AG04450 (cell line): ENCODE measurements at regions not wholly inside any gene's neighbourhood (a gene's known extent, or its start where the extent isn't known, plus 50 kb on each side); places are given as distances from the start of the nearest gene placed in this dataset.

Source experiments
- CTCF ChIA-PET: fragments of 300-600, 350-600 bp; formaldehyde crosslinking; extraction: SDS; loops from one replicate; lab custom pipeline; 2022; ENCODE audit warnings: antibody characterized with exemption, inconsistent platforms; lab: Charles Lee
- POLR2A ChIA-PET: fragments of 350-600 bp; formaldehyde crosslinking; extraction: SDS; loops from one replicate; lab custom pipeline; 2021; ENCODE audit warnings: antibody characterized with exemption, inconsistent platforms; lab: Yijun Ruan, JAX
- DNase-seq: peaks from one replicate; pipeline ENCODE4 v3.0.0-alpha.2; 2011; ENCODE audit warnings: low read depth, low spot score
- H3K27ac ChIP-seq: one replicate; pipeline ENCODE4 v1.5.1; 2012; ENCODE audit warnings: low read depth, low read length, control low read depth
- H3K27me3 ChIP-seq: one replicate; pipeline ENCODE4 v1.6.0; 2012; ENCODE audit warnings: low read length; ENCODE audit not compliant: control insufficient read depth, insufficient read depth
- H3K4me3 ChIP-seq: 2 replicates; pipeline ENCODE4 v1.5.1; 2011; ENCODE audit warnings: mild to moderate bottlenecking, low read depth, low read length, control low read depth
- H3K9me3 ChIP-seq: 2 replicates; pipeline ENCODE4 v1.5.1; 2012; ENCODE audit warnings: low read length; ENCODE audit not compliant: control insufficient read depth, insufficient read depth
- TF ChIP-seq, protein P1 (sequence below): IDR thresholded peaks from 2 replicates; pipeline ENCODE4 v1.5.1; 2011; ENCODE audit warnings: low read depth, low read length, control low read depth, inconsistent platforms

DNA sequence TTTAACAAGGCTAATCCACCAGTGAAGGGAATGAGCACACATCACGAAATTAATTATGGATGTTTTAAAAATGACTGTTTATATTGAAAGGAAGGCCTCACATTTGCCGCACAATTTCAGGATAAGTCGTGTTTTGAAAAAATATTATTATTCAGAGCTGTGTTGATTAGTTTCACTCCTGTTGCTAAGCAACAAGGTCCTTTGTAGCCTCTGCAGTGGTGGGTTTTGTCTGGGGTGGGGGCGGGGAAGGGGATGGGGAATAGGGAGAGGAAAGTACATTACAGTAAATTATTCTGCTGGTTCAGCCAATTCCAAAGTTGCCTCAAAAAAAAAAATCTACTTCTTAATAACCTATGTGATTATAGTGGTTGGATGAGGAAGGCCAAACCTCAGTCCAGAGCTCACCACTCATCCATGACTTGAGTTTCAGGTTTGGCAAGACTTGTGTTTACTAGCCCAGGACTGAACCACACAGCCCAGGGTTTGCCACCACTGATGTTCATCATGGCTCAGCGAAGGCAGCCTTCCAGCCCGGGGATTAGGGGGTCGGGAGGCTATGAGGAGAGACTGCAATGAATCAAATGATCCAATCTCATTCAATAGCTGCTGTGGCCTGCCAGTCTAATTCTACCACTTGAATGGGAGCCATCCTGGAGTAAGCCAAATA is 162.5 kb upstream of the ATP6AP2 start:
- Histone ChIP-seq H3K4me3 (no peak overlapping the region), H3K27me3 (no peaks in the 10 kb centered on the region), H3K27ac (no peak overlapping the region), H3K9me3 (no peaks in the 10 kb centered on the region)
- CTCF ChIA-PET: no interaction called here
- DNase-seq: no peak
- TF ChIP-seq, protein P1, sequence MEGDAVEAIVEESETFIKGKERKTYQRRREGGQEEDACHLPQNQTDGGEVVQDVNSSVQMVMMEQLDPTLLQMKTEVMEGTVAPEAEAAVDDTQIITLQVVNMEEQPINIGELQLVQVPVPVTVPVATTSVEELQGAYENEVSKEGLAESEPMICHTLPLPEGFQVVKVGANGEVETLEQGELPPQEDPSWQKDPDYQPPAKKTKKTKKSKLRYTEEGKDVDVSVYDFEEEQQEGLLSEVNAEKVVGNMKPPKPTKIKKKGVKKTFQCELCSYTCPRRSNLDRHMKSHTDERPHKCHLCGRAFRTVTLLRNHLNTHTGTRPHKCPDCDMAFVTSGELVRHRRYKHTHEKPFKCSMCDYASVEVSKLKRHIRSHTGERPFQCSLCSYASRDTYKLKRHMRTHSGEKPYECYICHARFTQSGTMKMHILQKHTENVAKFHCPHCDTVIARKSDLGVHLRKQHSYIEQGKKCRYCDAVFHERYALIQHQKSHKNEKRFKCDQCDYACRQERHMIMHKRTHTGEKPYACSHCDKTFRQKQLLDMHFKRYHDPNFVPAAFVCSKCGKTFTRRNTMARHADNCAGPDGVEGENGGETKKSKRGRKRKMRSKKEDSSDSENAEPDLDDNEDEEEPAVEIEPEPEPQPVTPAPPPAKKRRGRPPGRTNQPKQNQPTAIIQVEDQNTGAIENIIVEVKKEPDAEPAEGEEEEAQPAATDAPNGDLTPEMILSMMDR: no peak
- POLR2A ChIA-PET: no interaction called here

DNA sequence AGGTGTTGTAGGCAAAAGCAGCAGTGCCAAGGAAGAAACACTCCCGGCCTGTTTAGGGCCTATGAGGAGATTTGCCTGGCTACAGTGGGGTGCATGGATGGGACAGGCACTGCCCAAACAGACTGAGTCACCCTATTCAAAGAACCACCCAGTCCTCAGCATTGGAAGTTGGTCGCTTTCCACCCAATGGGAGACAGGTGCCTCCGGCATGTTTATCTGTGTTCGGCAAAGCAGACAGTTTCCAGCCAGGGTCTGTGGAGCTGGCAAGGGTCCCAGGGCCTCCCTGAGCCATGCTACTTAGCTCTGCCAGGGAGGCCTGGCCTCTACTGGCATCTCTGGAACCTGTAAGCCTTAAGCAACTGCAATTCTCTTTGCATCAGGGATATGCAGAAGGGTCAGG is 165.1 kb upstream of the ATP6AP2 start:
- ChIA-PET POLR2A (no interaction called here), CTCF (no interaction called here)
- Histone ChIP-seq H3K4me3 (no peak overlapping the region), H3K27me3 (no peaks in the 10 kb centered on the region), H3K9me3 (no peaks in the 10 kb centered on the region), H3K27ac (no peak overlapping the region)
- no peak for DNase-seq
- TF ChIP-seq, protein P1: no peak

DNA sequence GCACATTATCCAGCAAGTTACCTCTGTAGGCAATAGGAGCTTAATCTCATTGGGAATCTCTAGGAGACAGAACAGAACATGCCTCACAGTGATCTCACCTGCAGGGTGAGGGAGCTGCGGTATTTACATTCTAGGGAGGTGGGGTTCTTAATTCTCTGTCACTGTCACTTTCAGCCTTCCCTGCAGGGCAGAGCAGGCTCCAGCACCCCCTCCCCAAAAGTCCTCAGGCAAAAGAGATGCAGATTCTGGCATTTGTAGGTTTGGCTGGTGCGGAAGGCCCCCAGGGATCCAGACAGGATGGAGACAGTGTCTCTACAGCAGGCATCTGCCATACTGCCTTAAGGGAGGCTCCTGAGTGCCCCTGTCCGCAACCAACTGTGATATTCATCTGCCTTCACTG is 166.4 kb upstream of the ATP6AP2 start:
- ChIA-PET POLR2A (no interaction called here), CTCF (no interaction called here)
- Histone ChIP-seq H3K9me3 (no peaks in the 10 kb centered on the region), H3K4me3 (no peak overlapping the region), H3K27me3 (no peaks in the 10 kb centered on the region), H3K27ac (no peak overlapping the region)
- DNase-seq: no peak
- TF ChIP-seq, protein P1: no peak

GRCh38 chrX:40411340-40412111 is 169.2 kb upstream of the ATP6AP2 start:
- H3K27me3 ChIP-seq: no peaks in the 10 kb centered on the region
- ChIA-PET POLR2A (no interaction called here), CTCF (no interaction called here)
- H3K9me3 ChIP-seq: no peaks in the 10 kb centered on the region
- H3K4me3 ChIP-seq: no peak overlapping the region
- TF ChIP-seq, protein P1: no peak
- DNase-seq: no peak
- no peak overlapping the region for H3K27ac ChIP-seq

DNA sequence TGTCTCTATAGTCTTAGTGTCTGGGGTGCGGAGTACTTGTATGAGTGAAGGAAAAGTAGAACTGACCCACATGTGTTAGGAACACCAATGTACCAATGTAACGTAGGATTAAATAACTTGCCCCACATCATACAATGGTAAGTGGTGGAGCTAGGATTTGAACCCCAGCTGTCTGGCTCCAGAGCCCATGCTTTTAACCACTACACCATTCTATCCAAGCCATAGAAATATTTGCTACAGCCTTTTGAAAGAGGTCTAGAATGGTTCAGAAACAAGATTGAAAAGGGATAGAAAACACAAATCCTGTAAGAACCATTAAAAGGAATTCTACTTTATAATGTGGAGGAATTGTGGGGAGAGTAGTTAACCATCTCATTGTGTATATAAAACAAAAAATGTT is 169.9 kb upstream of the ATP6AP2 start:
- TF ChIP-seq, protein P1: no peak
- Histone ChIP-seq H3K9me3 (no peaks in the 10 kb centered on the region), H3K4me3 (no peak overlapping the region), H3K27me3 (no peaks in the 10 kb centered on the region), H3K27ac (no peak overlapping the region)
- ChIA-PET POLR2A (no interaction called here), CTCF (interaction anchor here (1.0 kb wide), 1 partner anchor 680 kb away, joined by 3 read pairs; no protein-coding TSS in a partner anchor)
- DNase-seq: no peak
